H1 (cell line): ENCODE measurements at regions not wholly inside any gene's neighbourhood (a gene's known extent, or its start where the extent isn't known, plus 50 kb on each side); places are given as distances from the start of the nearest gene placed in this dataset.

ENCODE experiments used
- CTCF ChIA-PET: fragments of 300-600 bp; sonication (Branson Sonifier 250); formaldehyde crosslinking; loops from one replicate; lab custom pipeline; 2021; ENCODE audit not compliant: partially characterized antibody; lab: Charles Lee
- POLR2A ChIA-PET: fragments of 300-600 bp; sonication (Branson Sonifier 250); formaldehyde crosslinking; loops from one replicate; lab custom pipeline; 2021; ENCODE audit warnings: inconsistent platforms; ENCODE audit not compliant: partially characterized antibody; lab: Charles Lee
- DNase-seq, 2 experiments: peaks; one replicate each; pipeline versions ENCODE4 v3.0.0 to v3.0.0-alpha.2; 2010 to 2022; ENCODE audit warnings: low spot score in 2 of 2, low read depth in 1 of 2, mixed read lengths in 1 of 2
- FAIRE-seq: peaks from 2 replicates; lab custom pipeline; 2011; peaks lifted over from hg19 to GRCh38; lab: Jason Lieb, UNC
- H2AFZ ChIP-seq: 2 replicates; pipeline ENCODE4 v1.8.1; 2012; ENCODE audit warnings: low read length, inconsistent platforms
- H2AK5ac ChIP-seq: 2 replicates; pipeline ENCODE4 v1.6.1; 2013; ENCODE audit warnings: low read depth, low read length
- H2BK120ac ChIP-seq: replicated peaks from 2 replicates; pipeline ENCODE3; 2013; ENCODE audit warnings: low read depth, low read length, inconsistent platforms
- H2BK12ac ChIP-seq: 2 replicates; pipeline ENCODE4 v1.6.1; 2013; ENCODE audit warnings: low read depth, low read length
- H2BK15ac ChIP-seq: 2 replicates; pipeline ENCODE4 v1.6.1; 2013; ENCODE audit warnings: low read length
- H2BK20ac ChIP-seq: 2 replicates; pipeline ENCODE4 v1.6.1; 2013; ENCODE audit warnings: low read length
- H2BK5ac ChIP-seq: 2 replicates; pipeline ENCODE4 v1.6.1; 2013; ENCODE audit warnings: low read depth, low read length
- H3K14ac ChIP-seq: 2 replicates; pipeline ENCODE4 v1.6.1; 2013; ENCODE audit warnings: inconsistent platforms; ENCODE audit not compliant: insufficient read length
- H3K18ac ChIP-seq: 2 replicates; pipeline ENCODE4 v1.6.1; 2013; ENCODE audit warnings: low read length; ENCODE audit errors: extremely low read depth
- H3K23ac ChIP-seq: 2 replicates; pipeline ENCODE4 v1.6.1; 2013; ENCODE audit warnings: inconsistent platforms; ENCODE audit not compliant: insufficient read length
- H3K23me2 ChIP-seq: 2 replicates; pipeline ENCODE4 v1.6.1; 2013; ENCODE audit warnings: low read depth, low read length
- H3K27ac ChIP-seq: 2 replicates; pipeline ENCODE4 v1.6.1; 2011; ENCODE audit warnings: low read depth, low read length, inconsistent platforms
- H3K27me3 ChIP-seq, 4 experiments: replicated peaks in 1 of 4; 1 replicate in 1 of 4; 2 replicates in 3 of 4; pipeline versions ENCODE4 v1.6.1 to v1.8.1; 2011 to 2013; ENCODE audit warnings: low read length in 3 of 4, mild to moderate bottlenecking in 3 of 4, inconsistent platforms in 2 of 4, mixed read lengths in 2 of 4, moderate library complexity in 1 of 4; ENCODE audit not compliant: control insufficient read depth in 3 of 4, insufficient read depth in 3 of 4; ENCODE audit errors: extremely low read depth in 1 of 4
- H3K36me3 ChIP-seq, 4 experiments: 2 replicates each; pipeline versions ENCODE4 v1.6.1 to v1.8.1; 2011 to 2013; ENCODE audit warnings: mild to moderate bottlenecking in 4 of 4, low read length in 3 of 4, moderate library complexity in 2 of 4, control low read depth in 1 of 4, inconsistent platforms in 1 of 4; ENCODE audit not compliant: insufficient read depth in 4 of 4, control insufficient read depth in 2 of 4
- H3K4ac ChIP-seq: replicated peaks from 2 replicates; pipeline ENCODE3; 2013; ENCODE audit warnings: low read length, low read depth, mixed read lengths, inconsistent platforms; ENCODE audit not compliant: insufficient read length
- H3K4me1 ChIP-seq, 4 experiments: replicated peaks in 1 of 4; 1 replicate in 1 of 4; 2 replicates in 3 of 4; pipeline versions ENCODE4 v1.6.1 to v1.8.1; 2011 to 2013; ENCODE audit warnings: low read length in 3 of 4, inconsistent platforms in 2 of 4, mixed read lengths in 1 of 4; ENCODE audit not compliant: insufficient read depth in 4 of 4, control insufficient read depth in 3 of 4
- H3K4me2 ChIP-seq, 2 experiments: 2 replicates each; pipeline versions ENCODE4 v1.6.1 to v1.8.1; 2011 to 2013; ENCODE audit warnings: low read depth in 2 of 2, low read length in 2 of 2, control low read depth in 1 of 2, inconsistent platforms in 1 of 2, mild to moderate bottlenecking in 1 of 2; ENCODE audit not compliant: insufficient read depth in 1 of 2
- H3K4me3 ChIP-seq, 4 experiments: fragments of 200-600, 300-600 bp in 1 of 4; sonication (generic), shearing (Covaris generic), sonication (Bioruptor Twin) in 1 of 4; 2 replicates each; pipeline versions ENCODE4 v1.5.1 to v1.8.1; 2011 to 2016; ENCODE audit warnings: low read length in 4 of 4, low read depth in 3 of 4, control low read depth in 2 of 4, inconsistent platforms in 2 of 4, mild to moderate bottlenecking in 2 of 4, mixed read lengths in 1 of 4, moderate library complexity in 1 of 4; ENCODE audit not compliant: insufficient read depth in 2 of 4; ENCODE audit errors: extremely low read depth in 1 of 4
- H3K56ac ChIP-seq: replicated peaks from 2 replicates; pipeline ENCODE3; 2013; ENCODE audit warnings: low read depth, mild to moderate bottlenecking, mixed read lengths, low read length, inconsistent platforms; ENCODE audit not compliant: insufficient read length
- H3K79me1 ChIP-seq: 2 replicates; pipeline ENCODE4 v1.6.1; 2013; ENCODE audit warnings: low read depth, low read length, control low read depth
- H3K79me2 ChIP-seq, 2 experiments: 2 replicates each; pipeline versions ENCODE4 v1.6.1 to v1.8.1; 2012 to 2013; ENCODE audit warnings: low read length in 2 of 2, mild to moderate bottlenecking in 2 of 2, inconsistent platforms in 1 of 2; ENCODE audit not compliant: insufficient read depth in 2 of 2, control insufficient read depth in 1 of 2
- H3K9ac ChIP-seq, 4 experiments: replicated peaks in 1 of 4; 1 replicate in 1 of 4; 2 replicates in 3 of 4; pipeline versions ENCODE4 v1.6.1 to v1.8.1; 2011 to 2013; ENCODE audit warnings: low read depth in 3 of 4, low read length in 3 of 4, control low read depth in 2 of 4, mild to moderate bottlenecking in 2 of 4, moderate library complexity in 2 of 4, inconsistent platforms in 1 of 4; ENCODE audit errors: extremely low read depth in 1 of 4
- H3K9me3 ChIP-seq, 2 experiments: 2 replicates each; pipeline versions ENCODE4 v1.6.1 to v1.8.1; 2012 to 2013; ENCODE audit warnings: mild to moderate bottlenecking in 2 of 2, moderate library complexity in 2 of 2, control low read depth in 1 of 2, inconsistent platforms in 1 of 2, low read depth in 1 of 2, low read length in 1 of 2, mixed read lengths in 1 of 2; ENCODE audit not compliant: insufficient read depth in 2 of 2
- H4K20me1 ChIP-seq, 2 experiments: replicated peaks in 1 of 2; 2 replicates each; pipeline versions ENCODE3 to v1.8.1; 2011 to 2013; ENCODE audit warnings: inconsistent platforms in 2 of 2, low read length in 2 of 2, mild to moderate bottlenecking in 1 of 2; ENCODE audit not compliant: insufficient read depth in 2 of 2, control insufficient read depth in 1 of 2
- H4K5ac ChIP-seq: 2 replicates; pipeline ENCODE4 v1.6.1; 2013; ENCODE audit warnings: low read length, low read depth, mixed read lengths, inconsistent platforms; ENCODE audit not compliant: insufficient read length
- H4K8ac ChIP-seq: 2 replicates; pipeline ENCODE4 v1.8.0; 2013; ENCODE audit warnings: mild to moderate bottlenecking, moderate library complexity, low read length, inconsistent platforms; ENCODE audit not compliant: insufficient read depth; ENCODE audit errors: extremely low read depth
- H4K91ac ChIP-seq: replicated peaks from 2 replicates; pipeline ENCODE3; 2013; ENCODE audit warnings: low read length, mixed read lengths, inconsistent platforms; ENCODE audit not compliant: insufficient read length
- ASH2L ChIP-seq: fragments of 200-600, 300-600 bp; sonication (generic); IDR thresholded peaks from one replicate; pipeline ENCODE4 v1.7.1; 2017; ENCODE audit warnings: low read length
- CBX5 ChIP-seq: fragments of 300-800, 300-1000 bp; sonication (generic); IDR thresholded peaks from 2 replicates; pipeline ENCODE4 v1.7.1; 2016; ENCODE audit warnings: antibody characterized with exemption, low read length, low read depth
- WGBS, 2 experiments: shearing (Covaris generic) in 1 of 2; methylation state at CpG; one replicate each; pipeline versions ENCODE4 v1.1.6 to v1.1.7; 2013 to 2015; ENCODE audit warnings: low lambda C conversion rate in 2 of 2, mixed read lengths in 2 of 2, inconsistent platforms in 1 of 2, low coverage in 1 of 2, missing lambda C conversion rate in 1 of 2; ENCODE audit not compliant: insufficient replicate concordance in 2 of 2, insufficient coverage in 1 of 2, insufficient read length in 1 of 2; ENCODE audit errors: extremely low coverage in 1 of 2, missing lambda C conversion rate in 1 of 2; 5-methylcytosine and 5-hydroxymethylcytosine counted together

DNA sequence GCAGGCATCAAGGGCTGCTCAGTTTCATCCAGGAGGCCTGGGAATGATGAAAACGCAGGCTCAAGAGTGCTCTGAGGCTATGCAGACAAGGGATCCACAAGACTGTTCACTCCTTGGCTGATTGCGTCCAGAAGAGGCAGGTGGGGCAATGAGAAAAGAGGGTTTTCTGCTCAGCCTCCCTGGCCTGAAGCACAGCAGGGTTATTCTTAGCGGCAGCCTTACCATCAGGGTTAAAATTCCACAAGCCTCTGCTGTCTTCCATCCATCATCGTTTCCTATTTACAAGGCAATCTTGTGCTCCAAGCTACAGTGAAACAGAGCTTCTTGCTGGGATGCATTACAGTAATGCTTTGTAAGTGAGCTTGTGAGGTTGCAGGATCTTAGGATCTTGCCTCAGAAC is 129.4 kb upstream of the SHH start:
- Histone ChIP-seq H3K79me2 (no peaks in the 10 kb centered on the region), H2BK5ac (no peak overlapping the region), H3K4me1 (no peaks in the 10 kb centered on the region), H3K4me2 (no peak overlapping the region), H4K91ac (no peak overlapping the region), H4K8ac (no peak overlapping the region), H3K18ac (no peak overlapping the region), H3K27ac (no peak overlapping the region), H2BK12ac (no peak overlapping the region), H2BK20ac (no peak overlapping the region), H3K4ac (no peak overlapping the region), H2BK120ac (no peak overlapping the region), H3K27me3 (no peaks in the 10 kb centered on the region; a peak in 1 of 7 replicates), H3K9ac (no peak overlapping the region), H3K23ac (no peak overlapping the region), H2AK5ac (no peak overlapping the region), H3K4me3 (no peak overlapping the region), H2AFZ (no peak overlapping the region), H3K36me3 (no peaks in the 10 kb centered on the region), H3K79me1 (no peaks in the 10 kb centered on the region; the same call in 1 of the 2 replicates), H3K56ac (no peak overlapping the region), H3K9me3 (peaks cover 0 to 4% of the 10 kb centered on the region in 2 experiments; a peak in 1 of 4 replicates), H2BK15ac (no peak overlapping the region), H3K14ac (no peak overlapping the region), H4K20me1 (no peaks in the 10 kb centered on the region), H4K5ac (no peak overlapping the region), H3K23me2 (no peaks in the 10 kb centered on the region)
- POLR2A ChIA-PET, result no interaction called here
- TF ChIP-seq ASH2L (no peak), CBX5 (no peak)
- DNase-seq (no peak), FAIRE-seq (no peak)
- 88% methylated on average over 4 of the region's 4 CpGs; no CpG with 5 or more reads in 1 of the 2 experiments for WGBS, 2 experiments
- CTCF ChIA-PET, result no interaction called here
